ENCODE measurements at regions not wholly inside any gene's neighbourhood (a gene's known extent, or its start where the extent isn't known, plus 50 kb on each side); places are given as distances from the start of the nearest gene placed in this dataset.

DNA sequence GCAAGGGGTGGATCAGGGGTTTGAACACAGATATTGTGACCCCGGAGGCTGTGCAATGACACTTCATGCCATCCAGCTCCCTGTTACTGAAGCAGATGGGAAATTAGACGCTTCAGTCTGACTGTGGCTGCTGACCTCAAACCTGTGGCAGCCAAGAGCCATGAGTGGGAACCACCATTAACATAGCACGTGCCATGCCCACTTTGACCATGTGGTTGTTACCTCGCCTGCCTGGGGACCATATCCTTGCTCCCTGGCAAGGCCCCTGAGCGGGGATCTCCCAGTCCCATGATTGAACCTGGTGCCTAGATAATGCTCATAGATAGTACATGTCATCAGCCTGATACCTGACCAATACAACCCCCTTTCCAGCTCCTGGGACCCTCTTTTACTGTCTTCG lies 68.9 kb downstream of the CYP26B1 start:
- no peak for TF ChIP-seq FOXK2 (IDR thresholded peaks at IDR 0.05)
- TF ChIP-seq BHLHE40 (IDR thresholded peaks at IDR 0.05; ENCODE audit: borderline replicate concordance) = no peak
- TF ChIP-seq SP1 (IDR thresholded peaks at IDR 0.05) = no peak
- no peak for TF ChIP-seq ARNT (IDR thresholded peaks at IDR 0.05)
- TF ChIP-seq FOXA1 (IDR thresholded peaks at IDR 0.05) = no peak
- no peak for TF ChIP-seq FOXM1 (IDR thresholded peaks at IDR 0.05; ENCODE audit: borderline replicate concordance)
- TF ChIP-seq, protein P1, sequence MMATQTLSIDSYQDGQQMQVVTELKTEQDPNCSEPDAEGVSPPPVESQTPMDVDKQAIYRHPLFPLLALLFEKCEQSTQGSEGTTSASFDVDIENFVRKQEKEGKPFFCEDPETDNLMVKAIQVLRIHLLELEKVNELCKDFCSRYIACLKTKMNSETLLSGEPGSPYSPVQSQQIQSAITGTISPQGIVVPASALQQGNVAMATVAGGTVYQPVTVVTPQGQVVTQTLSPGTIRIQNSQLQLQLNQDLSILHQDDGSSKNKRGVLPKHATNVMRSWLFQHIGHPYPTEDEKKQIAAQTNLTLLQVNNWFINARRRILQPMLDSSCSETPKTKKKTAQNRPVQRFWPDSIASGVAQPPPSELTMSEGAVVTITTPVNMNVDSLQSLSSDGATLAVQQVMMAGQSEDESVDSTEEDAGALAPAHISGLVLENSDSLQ (IDR thresholded peaks at IDR 0.05) = no peak

Data from HEK293T (cell line).